GM21723 (cell line): ENCODE measurements at regions not wholly inside any gene's neighbourhood (a gene's known extent, or its start where the extent isn't known, plus 50 kb on each side); places are given as distances from the start of the nearest gene placed in this dataset.
"Not testable (repeated sequence)": the region's sequence is repeated elsewhere in the genome, so short reads cannot be mapped to it uniquely, and the experiment has no call there.

Experiments used
- ATAC-seq: cut with Tn5 transposase; IDR thresholded peaks from one replicate; pipeline ENCODE4 v1.9.1; 2021; ENCODE audit warnings: mild to moderate bottlenecking, moderate library complexity; ENCODE audit not compliant: unreplicated experiment

DNA sequence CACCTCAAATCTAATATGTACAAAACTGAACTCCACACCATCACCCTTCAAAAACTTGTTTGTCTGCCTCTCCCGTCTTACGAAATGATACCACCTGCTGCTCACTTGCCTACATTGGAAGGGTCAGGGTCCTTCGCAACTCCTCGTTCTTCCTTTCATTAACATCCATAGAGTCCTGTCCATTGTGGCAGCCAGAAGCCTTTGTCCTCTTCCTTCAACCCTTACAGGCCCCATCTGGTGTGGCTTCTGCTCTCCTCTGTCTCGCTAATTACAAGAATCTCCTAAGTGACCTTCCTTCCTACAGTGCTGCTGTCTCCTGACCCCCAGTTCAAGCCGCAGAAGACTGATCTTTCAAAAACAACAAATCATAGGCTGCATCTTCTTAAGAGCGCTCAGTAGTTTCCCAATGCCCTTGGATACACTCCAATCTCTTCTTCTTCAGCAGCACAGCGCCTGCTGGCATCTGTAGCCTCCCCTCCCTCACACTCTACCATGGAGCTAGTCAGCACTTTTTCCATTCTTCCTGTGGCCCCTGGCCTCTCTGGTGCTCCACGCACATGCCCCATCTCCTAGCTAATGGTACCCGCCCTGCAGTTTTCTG, 382.7 kb downstream of the LIG4 start:
- no peak for ATAC-seq

DNA sequence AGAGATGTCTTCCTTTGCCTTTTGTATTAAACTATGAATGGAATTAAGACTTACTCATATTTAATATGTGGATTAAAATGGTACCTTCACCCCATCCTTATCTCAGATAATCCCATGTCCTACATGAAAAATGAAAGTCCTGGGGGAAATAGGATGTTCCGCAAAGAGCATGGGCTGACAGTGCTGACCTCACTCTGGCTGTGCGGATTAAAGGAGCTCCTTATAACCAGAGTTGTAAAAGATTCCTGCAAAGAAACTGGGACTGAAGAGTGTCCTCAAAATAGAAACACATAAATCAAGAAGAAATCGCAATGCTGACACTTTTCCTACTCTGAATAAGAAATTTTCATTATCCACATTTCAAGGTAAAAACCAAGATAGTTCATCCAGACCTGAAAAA, 384.5 kb downstream of the LIG4 start:
- ATAC-seq = no peak

DNA sequence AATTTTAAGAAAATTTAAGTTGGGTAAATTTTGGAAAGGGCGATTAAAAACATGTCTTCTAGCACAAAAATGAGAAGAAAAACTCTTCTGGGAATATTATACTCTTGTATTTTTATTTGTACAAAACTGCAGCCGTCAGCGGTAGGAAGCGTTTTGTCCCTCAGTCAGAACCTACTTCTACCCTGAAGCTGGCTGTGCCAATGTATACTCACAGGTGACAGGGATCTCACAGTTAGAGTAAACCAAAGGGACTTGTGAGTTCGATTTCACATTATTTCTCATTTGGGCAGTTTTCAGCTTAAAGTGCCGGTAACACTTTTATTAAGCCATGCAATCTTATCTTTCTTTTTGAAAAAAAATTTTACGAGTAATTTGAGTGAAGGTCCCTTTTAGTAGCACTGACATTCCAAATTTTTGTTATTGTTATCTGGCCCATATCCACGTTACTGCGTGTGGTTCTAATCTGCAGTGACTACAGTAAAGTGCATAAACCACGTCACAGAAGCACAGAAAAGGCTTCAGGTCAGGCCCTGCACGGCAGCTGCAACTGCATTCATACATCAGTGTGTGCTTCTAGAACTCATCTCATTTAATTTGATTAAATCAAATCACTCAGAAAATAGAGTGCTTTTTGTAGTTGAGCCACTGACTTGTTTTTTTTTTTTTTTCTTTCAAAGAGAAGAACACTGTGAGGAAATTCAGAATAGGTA, 387.3 kb downstream of the LIG4 start:
- ATAC-seq = no peak

DNA sequence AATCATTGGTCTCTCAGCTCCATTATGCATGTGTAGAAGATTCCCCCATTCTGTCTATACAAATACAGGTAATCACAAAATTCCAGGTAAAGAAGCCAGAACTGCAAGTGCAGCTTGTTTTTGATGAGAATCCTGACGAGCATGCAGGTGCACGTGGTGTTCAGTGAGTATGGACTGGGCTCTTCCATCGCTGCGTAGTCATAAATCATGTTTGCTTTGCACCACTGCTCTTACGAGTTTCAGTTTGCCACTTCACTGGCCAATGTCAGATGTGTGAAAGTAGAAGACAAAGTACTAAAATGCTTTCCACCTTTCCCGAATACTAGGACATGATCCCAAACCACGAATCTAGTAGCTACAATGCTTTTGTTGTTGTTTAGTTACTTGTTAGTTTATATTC, 390.7 kb downstream of the LIG4 start:
- no peak for ATAC-seq

DNA sequence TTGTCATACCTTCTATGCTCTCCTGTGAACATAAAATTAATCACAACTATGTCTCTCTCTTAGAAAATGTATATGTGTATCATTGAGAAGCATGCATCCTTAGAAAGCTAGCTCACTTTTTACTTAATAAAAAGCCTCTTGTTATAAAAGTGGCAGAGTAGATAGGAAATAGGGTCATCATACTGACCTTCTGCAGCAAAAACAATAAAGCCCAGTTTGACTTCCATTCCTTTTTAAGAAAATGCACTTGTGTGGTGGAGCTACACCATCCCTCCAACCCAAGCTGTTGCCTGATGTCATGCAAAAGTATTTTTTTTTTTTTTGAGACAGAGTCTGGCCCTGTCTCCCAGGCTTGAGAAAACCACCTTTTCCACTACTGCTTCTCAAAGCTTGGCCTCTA, 393.3 kb downstream of the LIG4 start:
- ATAC-seq = no peak

DNA sequence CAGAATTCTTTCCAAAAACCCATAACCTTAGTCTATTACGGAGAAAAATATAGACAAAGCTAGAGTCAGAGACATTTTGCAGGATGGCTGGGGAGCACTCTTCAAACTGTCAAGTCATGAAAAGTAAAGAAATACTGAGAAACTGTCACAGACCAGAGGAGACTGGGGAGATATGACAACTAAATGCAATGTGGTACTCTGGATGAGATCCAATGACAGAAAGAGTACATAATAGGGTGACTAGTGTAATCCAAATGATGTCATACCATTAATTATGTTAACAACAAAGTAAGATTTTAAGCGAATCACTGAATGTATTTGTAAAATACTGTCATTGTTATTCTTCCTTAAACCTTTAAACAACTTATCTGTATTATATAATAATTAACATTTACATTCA, 393.8 kb downstream of the LIG4 start:
- ATAC-seq = no peak

DNA sequence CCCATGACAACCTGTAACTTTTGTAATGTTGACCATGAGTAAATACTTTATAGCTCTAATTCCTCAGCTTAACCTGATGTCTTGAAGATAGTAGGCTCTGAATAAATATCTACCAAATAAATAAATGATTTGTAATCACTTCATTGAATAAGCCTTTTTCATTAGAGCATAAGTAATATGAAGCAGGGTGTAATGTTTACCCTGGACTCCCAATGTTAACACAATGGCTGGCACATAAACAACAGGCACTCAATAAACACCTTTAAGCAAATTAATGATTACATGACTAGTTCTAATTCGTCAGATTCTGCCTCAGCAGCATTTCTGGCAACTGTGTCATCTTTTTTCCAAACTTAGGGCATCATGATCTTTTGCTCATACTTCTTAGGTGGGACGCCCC, 396.3 kb downstream of the LIG4 start:
- no peak for ATAC-seq

DNA sequence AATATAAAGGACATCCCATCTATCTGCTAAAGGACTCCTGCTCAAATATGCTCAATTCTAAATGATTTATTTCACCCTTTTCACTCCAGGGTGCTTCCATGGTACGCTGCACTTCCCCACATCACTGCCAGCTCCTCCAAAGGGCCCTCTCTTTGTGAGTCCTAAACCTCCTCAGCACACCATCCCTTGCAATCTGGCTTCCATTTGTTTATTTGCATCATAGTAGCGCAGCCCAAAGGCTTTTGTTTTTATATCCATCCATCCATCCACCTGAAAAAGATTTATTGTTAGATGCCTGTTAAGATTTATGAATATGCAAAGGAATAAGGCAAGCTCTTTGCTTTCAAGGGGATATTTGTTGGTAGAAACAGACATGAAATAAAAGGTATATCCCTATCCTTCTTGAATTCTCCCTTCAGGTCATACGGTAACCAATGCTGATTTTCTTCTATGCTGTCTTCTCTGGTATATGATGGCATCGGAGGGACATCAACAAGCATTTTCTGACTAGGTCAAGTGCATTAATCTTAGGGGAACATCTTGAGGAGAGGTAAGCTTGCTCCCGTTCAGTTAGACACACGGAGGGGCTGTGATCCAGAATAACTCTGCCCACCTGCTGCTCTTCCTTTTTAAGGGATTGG, 397.6 kb downstream of the LIG4 start:
- ATAC-seq = no peak

DNA sequence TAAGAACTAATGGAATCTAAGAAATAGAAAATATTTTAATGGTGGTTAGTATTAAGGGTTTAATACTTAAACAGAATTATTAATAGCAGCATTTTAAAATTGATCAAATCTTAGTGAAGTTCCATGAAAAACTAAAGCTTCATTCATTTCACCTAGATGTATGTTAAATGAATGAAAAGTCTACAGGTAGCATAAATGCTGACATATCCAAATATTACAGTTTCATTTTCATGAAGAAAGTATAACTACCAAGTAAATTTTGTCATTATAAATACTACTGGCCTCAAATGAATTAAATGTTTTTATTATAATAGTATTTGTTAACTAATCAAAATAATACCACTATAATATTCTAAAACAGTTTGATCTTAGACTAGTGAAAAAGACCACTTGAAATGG, 403.3 kb downstream of the LIG4 start:
- no peak for ATAC-seq

DNA sequence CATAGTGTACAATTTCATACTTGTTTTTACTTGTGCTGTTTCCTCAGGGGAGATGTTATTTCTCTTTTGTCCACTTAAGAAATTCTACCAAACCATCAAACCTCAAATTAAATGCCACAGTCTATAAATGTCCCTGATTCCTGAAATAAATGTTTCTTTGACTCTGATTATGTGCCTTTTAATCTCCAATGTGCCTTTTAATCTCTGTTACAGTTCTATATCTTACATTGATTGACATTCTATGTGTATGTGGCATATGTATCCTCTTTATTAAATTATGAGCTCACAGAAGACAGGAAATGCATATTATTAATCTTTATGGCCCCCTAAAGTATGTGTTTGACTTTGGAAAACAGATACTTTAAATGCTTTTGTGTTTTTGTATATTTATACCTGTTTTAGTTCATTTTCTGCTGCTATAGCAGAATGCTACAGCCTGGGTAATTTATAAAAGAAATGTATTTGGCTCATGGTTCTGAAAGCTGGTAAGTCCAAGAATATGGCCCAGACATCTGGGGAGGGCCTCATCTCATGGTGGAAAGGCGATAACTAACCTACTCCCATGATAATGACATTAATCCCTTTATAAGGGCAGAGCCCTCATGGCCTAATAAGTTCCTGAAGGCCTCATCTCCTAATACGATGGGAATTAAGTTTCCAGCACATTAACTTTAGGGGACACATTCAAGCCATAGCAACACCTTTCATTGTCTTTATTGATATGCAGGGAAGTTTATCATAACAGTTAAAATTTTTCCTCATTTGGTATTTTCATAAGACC, 403.9 kb downstream of the LIG4 start:
- no peak for ATAC-seq

DNA sequence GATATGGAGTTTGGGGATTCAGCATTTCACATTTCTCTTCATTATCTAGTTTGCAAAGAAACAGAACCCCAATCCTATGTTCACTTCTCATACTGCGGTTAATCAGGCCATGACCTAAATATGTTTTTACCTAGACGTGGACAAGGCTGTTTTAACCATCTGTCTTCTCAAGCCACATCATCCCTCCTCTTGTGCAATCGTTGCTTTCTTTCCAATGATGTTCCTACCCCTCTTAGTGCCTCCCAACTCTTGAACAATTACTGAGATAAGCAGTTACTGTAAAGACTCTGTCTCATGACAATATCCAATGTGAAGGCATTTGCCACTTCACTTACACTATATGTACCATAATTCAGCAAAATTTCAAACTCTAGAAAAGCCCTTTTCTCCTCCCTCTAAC, 406.2 kb downstream of the LIG4 start:
- no peak for ATAC-seq

DNA sequence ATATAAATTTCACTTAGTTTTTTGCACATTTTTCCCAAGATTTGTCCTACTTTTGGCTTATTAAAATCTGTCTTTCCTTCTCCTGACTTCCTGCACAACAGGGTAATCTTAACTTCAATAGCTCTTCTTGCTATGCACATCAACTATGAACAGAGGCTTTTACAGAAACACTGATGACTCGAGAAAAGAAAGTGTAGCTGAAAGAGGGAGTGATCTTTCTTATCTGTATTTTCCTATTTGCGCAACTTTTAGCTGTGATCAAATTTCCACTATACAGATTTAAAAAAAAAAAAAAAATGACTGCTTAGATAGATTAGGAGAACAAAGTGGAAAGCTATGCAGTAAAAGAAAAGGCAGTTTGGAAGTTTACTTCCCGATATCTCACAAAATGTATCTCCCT, 406.9 kb downstream of the LIG4 start:
- ATAC-seq = no peak

DNA sequence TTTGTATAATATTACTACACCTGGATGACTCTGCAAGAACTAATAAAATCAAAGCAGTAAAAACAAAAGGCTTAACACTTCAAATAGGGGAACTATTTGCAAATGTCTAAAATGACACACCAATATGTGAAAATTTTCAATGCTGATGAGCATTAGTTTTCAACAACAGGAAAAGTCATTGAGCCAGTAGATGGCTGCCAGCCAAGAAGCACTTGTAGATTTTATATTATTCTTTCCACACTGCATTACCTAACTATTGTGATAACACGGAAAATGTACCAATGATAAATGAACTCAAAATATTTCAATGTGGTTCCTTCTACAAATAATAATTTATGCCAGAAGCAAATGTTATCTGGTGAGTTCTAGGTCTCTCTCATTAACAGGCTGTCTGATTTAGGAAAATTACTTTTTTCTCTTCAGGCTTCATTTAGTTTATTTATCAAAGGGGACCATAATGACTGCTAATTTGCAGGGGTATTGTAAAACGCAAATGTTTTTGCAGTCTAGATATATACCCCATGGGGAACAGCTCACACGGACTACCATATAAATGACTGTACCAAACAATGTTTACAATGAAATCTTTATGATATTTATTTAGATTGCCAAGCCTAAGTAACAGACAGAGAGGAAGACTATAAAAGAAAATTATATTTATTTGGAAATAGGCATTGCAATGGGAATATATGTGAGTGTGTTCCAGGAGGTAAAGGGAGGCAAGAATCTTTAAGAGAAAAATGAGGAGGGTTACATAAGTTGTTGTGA, 407.8 kb downstream of the LIG4 start:
- no peak for ATAC-seq

DNA sequence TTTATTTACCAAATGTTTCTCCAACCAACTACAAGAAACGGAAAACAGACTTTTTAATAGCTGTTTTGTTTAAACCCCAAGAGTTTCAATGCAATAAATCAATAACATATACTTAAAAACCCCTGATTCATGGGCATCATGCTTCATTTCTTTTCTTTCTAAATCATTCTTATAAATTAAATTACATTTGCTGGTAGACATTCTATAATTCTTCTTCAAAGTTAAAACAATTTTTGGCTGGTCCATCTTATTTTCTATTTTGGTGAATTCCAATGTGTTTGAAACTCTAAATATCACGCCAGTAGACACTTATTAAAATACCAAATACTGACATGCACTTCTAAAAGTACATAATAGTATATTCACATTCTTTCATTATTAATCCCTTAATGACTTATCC, 408.6 kb downstream of the LIG4 start:
- no peak for ATAC-seq

DNA sequence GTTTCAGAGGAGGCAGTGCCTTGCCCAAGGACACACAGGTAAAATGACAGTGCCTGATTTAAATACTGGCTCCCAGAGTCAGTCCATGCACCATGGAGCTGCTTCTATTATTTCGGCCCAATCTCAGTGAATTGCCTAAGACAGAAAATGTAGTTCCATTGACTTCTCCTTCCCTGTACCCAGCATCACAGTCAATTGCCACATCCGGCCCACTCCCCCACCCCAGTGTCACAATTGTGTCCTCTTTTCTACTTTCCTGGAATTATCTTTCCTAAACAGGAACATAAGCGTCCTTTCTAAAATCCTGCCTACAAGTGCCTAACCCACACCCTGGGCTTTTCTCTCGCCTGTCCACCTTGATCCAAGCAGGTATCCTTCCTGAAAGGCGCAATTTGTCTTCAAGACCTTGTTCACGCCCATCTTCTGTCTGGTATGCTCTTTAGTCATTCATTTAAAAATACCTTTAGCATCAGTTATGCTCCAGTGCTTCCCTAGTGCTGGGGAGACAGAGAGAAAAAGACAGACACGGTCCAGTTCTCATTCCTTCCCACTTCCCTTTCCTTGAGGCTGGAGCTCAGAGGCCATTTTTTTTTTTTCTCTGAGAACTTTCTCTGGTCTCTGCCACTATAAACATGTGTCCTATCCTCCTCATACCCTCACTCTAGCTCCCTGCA, 411.4 kb downstream of the LIG4 start:
- ATAC-seq = no peak

DNA sequence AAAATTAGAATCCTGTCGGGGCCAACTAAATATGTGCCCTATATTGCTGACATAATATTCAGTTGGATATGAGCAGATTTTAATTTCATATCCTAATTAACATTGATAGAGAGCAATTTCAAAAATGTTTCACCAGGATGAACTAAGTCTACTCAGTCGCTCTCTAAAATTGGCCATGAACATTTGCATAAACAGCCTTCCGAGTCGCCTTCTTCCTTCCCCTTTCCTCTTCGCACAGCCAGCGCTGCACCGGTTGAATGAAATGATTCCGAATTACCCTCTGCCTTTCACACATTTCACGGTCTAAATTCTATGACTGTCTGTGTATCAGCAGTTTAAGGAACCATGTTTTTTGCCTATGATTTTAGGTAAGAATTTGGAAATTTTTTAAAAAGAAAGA, 413.7 kb downstream of the LIG4 start:
- no peak for ATAC-seq

DNA sequence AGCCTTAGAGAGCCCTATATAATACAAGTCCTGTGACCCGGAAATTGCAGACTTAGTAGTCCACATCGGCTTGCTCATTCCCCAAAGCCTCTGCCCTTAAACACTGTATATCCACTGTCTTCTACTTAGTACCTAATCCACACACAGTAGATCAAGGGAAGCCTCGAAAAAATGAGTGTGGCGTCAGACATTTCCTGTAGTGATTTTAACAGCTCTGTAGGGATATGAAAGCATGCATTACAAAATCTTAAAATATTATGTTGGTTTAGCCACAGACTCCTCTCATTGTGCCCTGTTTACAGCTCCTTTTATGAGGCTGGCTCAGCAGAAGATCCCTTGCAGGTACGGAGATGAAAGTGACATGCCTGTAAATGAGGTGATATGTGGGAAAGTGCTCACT, 416.3 kb downstream of the LIG4 start:
- no peak for ATAC-seq

DNA sequence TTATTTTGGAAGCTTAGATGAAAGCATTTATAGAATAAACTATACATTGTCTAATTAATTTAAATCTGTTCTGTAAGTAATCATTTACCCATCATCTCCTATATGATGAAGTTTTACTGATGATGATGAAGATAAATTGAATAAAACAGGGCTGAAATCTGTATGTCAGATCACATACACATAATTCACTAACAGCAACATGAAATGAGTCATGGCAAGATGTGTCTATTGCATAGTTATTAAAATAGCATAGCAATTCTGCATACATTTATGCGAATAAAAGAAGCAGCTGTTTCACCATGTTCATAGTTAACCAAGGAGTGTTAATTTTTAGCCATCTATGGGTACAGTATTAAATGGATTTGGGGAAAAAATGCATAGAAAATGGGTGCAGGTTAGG, 424.9 kb downstream of the LIG4 start:
- ATAC-seq = no peak

DNA sequence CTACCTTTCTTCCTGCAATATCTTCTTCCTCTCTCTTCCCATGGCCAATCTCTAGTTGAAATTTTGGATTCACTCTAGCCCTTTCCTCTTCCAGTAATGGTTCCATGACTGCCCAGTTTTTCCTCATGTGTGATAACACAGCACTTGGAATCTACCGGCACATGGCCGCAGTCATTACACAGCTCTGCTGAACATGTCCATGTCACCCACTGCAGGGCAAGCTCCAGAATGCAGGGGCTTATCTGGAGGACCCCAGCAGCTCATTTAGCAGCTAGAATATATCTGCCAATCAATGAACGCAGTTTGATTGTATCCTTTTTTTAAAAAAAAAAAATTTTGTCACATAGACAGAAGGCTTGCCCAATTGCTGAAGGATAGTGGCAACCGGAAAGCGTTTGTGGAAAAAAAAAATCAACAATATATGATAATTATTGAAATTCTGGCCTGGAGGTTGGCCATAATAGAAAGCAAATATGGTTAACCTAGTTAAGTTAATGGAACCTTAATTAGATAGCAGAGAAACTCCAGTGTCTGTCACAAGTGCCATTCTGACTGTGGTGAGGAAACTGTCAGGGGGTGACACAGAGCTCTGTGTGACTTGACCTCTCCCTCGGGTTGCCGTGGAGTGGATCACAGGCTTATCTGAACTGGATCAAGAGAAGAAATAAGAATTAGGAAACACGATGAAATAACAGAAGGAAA, 426.7 kb downstream of the LIG4 start:
- ATAC-seq = no peak

DNA sequence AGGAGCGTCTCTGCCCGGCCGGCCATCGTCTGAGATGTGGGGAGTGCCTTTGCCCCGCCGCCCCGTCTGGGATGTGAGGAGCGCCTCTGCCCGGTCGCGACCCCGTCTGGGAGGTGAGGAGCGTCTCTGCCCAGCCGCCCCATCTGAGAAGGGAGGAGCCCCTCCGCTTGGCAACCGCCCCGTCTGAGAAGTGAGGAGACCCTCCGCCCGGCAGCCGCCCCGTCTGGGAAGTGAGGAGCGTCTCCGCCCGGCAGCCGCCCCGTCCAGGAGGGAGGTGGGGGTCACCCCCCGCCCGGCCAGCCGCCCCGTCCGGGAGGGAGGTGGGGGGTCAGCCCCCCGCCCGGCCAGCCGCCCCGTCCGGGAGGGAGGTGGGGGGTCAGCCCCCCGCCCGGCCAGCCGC, 432.7 kb downstream of the LIG4 start:
- not testable (repeated sequence) for ATAC-seq
